ENCODE measurements at regions not wholly inside any gene's neighbourhood (a gene's known extent, or its start where the extent isn't known, plus 50 kb on each side); places are given as distances from the start of the nearest gene placed in this dataset.
"Not testable (repeated sequence)": the region's sequence is repeated elsewhere in the genome, so short reads cannot be mapped to it uniquely, and the experiment has no call there.

GRCh38 chr2:185279999-185280398 is 458.6 kb upstream of the FSIP2 start:
- TF ChIP-seq POLR2AphosphoS5 (IDR thresholded peaks at IDR 0.05) (no peak), CTCF (IDR thresholded peaks at IDR 0.05) (peak in 3 of 7 experiments; percentile 23 to 29 (median 28))
- no peaks in the 10 kb centered on the region for H3K27me3 ChIP-seq
- H3K27ac ChIP-seq: no peak overlapping the region
- peak in 1 of 2 donors; percentile 9 for DNase-seq
- no peak overlapping the region for H3K4me3 ChIP-seq
- intact Hi-C loops (cut with DNase I; ENCODE audit: low total_unique reads): no loop called here
- no peaks in the 10 kb centered on the region for H3K36me3 ChIP-seq
- no peaks in the 10 kb centered on the region for H3K9me3 ChIP-seq
- peaks cover 0 to 3% (median 0%) of the 10 kb centered on the region in 4 donors for H3K4me1 ChIP-seq

- intact Hi-C loops (cut with DNase I; ENCODE audit: low total_unique reads): no loop called here
- DNase-seq: no peak
- Histone ChIP-seq H3K4me3 (no peak overlapping the region), H3K27me3 (no peaks in the 10 kb centered on the region), H3K4me1 (no peaks in the 10 kb centered on the region), H3K27ac (no peak overlapping the region), H3K36me3 (no peaks in the 10 kb centered on the region), H3K9me3 (no peaks in the 10 kb centered on the region)
- TF ChIP-seq CTCF (IDR thresholded peaks at IDR 0.05): no peak
- no peak for TF ChIP-seq POLR2AphosphoS5 (IDR thresholded peaks at IDR 0.05)
- no peak for TF ChIP-seq POLR2A (IDR thresholded peaks at IDR 0.05)
- TF ChIP-seq EP300 (IDR thresholded peaks at IDR 0.05): no peak
Observed at GRCh38 chr2:185284696-185285095, 453.9 kb upstream of the FSIP2 start.

- H3K4me1 ChIP-seq; H3K9me3 ChIP-seq; H3K4me3 ChIP-seq; H3K27me3 ChIP-seq; H3K36me3 ChIP-seq; H3K27ac ChIP-seq; intact Hi-C loops (cut with DNase I; ENCODE audit: low total_unique reads): not testable (repeated sequence)
- 41 to 65% (median 56%) methylated on average over 6 of the region's 6 CpGs for WGBS, 5 donors
- peak; percentile 29 to 54 for DNase-seq
Observed at GRCh38 chr2:185290012-185290411, 448.6 kb upstream of the FSIP2 start.

GRCh38 chr2:185291035-185291647 is 447.5 kb upstream of the FSIP2 start:
- WGBS, 5 donors: 52 to 76% (median 54%) methylated on average over 7 of the region's 7 CpGs
- H3K27ac ChIP-seq: no peak overlapping the region
- DNase-seq: peak; percentile 51 to 71
- H3K4me1 ChIP-seq: no peaks in the 10 kb centered on the region
- H3K36me3 ChIP-seq: no peaks in the 10 kb centered on the region
- H3K4me3 ChIP-seq: no peak overlapping the region
- no peaks in the 10 kb centered on the region for H3K27me3 ChIP-seq
- TF ChIP-seq POLR2A (IDR thresholded peaks at IDR 0.05) (no peak), CTCF (IDR thresholded peaks at IDR 0.05) (peak in 5 of 7 experiments; percentile 37 to 67 (median 47))
- no peaks in the 10 kb centered on the region for H3K9me3 ChIP-seq
- intact Hi-C loops (cut with DNase I; ENCODE audit: low total_unique reads): no loop called here

GRCh38 chr2:185299867-185300266 is 438.7 kb upstream of the FSIP2 start:
- no peak overlapping the region for H3K4me3 ChIP-seq
- intact Hi-C loops (cut with DNase I; ENCODE audit: low total_unique reads): no loop called here
- H3K4me1 ChIP-seq: no peaks in the 10 kb centered on the region
- no peaks in the 10 kb centered on the region for H3K27me3 ChIP-seq
- 77 to 88% (median 86%) methylated on average over 5 of the region's 5 CpGs for WGBS, 5 donors
- no peak overlapping the region for H3K27ac ChIP-seq
- DNase-seq: no peak
- peaks cover 0 to 4% (median 0%) of the 10 kb centered on the region in 4 donors for H3K9me3 ChIP-seq
- no peaks in the 10 kb centered on the region for H3K36me3 ChIP-seq
- TF ChIP-seq POLR2A (IDR thresholded peaks at IDR 0.05) (no peak), POLR2AphosphoS5 (IDR thresholded peaks at IDR 0.05) (no peak), EP300 (IDR thresholded peaks at IDR 0.05) (no peak), CTCF (IDR thresholded peaks at IDR 0.05) (no peak)

All from stomach (tissue), 8 donors.